Activated T-helper 1 cell treated with anti-CD3 and anti-CD28 coated beads, Interleukin-12 subunit alpha, Interleukin-12 subunit beta, Interleukin-2, Interleukin-4 antibody, amounts not matched to agents 30 ng/mL and 10 ng/mL and 1 ng/mL, durations not matched to agents 14 hours and 24 hours and 36 hours (primary cell): ENCODE measurements at regions not wholly inside any gene's neighbourhood (a gene's known extent, or its start where the extent isn't known, plus 50 kb on each side); places are given as distances from the start of the nearest gene placed in this dataset.
"Not testable (repeated sequence)": the region's sequence is repeated elsewhere in the genome, so short reads cannot be mapped to it uniquely, and the experiment has no call there.

Experiments
- DNase-seq: peaks from one replicate; pipeline ENCODE4 v3.0.0; 2021; ENCODE audit warnings: low spot score
- H3K27ac Mint-ChIP-seq: one replicate; pipeline ENCODE4 v1.8.0; 2021; ENCODE audit warnings: mild to moderate bottlenecking, mixed read lengths
- H3K27me3 Mint-ChIP-seq: one replicate; pipeline ENCODE4 v1.8.0; 2022; ENCODE audit warnings: mild to moderate bottlenecking, moderate library complexity, mixed read lengths; ENCODE audit not compliant: insufficient read depth
- H3K36me3 Mint-ChIP-seq: one replicate; pipeline ENCODE4 v1.8.0; 2021; ENCODE audit warnings: low read depth, mixed read lengths
- H3K4me1 Mint-ChIP-seq: one replicate; pipeline ENCODE4 v1.8.0; 2021; ENCODE audit warnings: low read depth, mixed read lengths
- H3K4me3 Mint-ChIP-seq: one replicate; pipeline ENCODE4 v1.8.0; 2021; ENCODE audit warnings: mild to moderate bottlenecking, moderate library complexity, mixed read lengths
- H3K9me3 Mint-ChIP-seq: one replicate; pipeline ENCODE4 v1.8.0; 2021; ENCODE audit warnings: mixed read lengths
- intact Hi-C: fragments of 100-400 bp; cut with micrococcal nuclease; formaldehyde crosslinking; loops from one replicate; pipeline ENCODE4 v1.15.1; 2024

GRCh38 chr12:90745211-90745610, 209.8 kb downstream of the CCER1 start:
- Mint-ChIP-seq H3K4me1 (no peaks in the 10 kb centered on the region), H3K4me3 (no peak overlapping the region), H3K9me3 (no peaks in the 10 kb centered on the region), H3K36me3 (no peaks in the 10 kb centered on the region), H3K27me3 (no peaks in the 10 kb centered on the region), H3K27ac (no peak overlapping the region)
- DNase-seq, result no peak
- intact Hi-C loops, result no loop called here

GRCh38 chr12:90741611-90742010, 213.4 kb downstream of the CCER1 start:
- DNase-seq, result no peak
- Mint-ChIP-seq H3K9me3 (no peaks in the 10 kb centered on the region), H3K36me3 (no peaks in the 10 kb centered on the region), H3K4me3 (no peak overlapping the region), H3K27ac (no peak overlapping the region), H3K27me3 (no peaks in the 10 kb centered on the region), H3K4me1 (no peaks in the 10 kb centered on the region)
- intact Hi-C loops, result no loop called here

DNA sequence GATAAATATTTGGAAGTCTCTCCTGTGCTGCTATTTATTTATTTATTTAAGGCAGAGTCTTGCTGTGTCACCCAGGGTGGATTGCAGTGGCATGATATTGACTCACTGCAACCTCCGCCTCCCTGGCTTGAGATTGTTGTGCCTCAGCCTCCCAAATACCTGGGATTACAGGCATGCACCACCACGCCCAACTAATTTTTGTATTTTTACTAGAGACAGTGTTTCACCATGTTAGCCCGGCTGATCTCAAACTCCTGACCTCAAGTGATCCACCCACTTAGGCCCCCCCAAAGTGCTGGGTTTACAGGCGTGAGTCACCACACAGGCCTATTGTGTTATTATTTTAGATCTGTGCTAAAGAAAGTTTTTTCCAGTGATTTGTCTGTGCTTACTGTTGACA, 225.2 kb downstream of the CCER1 start:
- no peaks in the 10 kb centered on the region for H3K4me1 Mint-ChIP-seq
- H3K36me3 Mint-ChIP-seq, result no peaks in the 10 kb centered on the region
- no peak for DNase-seq
- intact Hi-C loops, result no loop called here
- H3K27ac Mint-ChIP-seq, result no peak overlapping the region
- H3K4me3 Mint-ChIP-seq, result no peak overlapping the region
- no peaks in the 10 kb centered on the region for H3K27me3 Mint-ChIP-seq
- no peaks in the 10 kb centered on the region for H3K9me3 Mint-ChIP-seq

DNA sequence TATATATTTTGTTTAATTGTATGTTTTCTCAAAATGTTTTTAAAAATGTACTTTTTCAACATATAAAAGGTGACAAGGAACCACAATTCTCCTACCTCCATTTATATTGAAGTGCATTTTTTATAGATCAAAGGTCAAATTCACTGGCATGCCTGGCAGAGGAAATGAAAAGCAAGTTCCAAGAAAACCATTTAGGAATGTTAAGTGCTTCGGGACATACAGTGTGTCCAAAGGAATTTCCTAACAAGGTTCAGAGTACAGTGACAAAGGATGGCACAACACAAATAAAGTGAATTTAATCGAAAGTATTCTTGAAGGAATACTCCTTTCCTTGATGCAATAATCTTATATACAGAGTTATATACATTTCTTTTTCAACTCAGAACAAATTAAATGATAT, 242.3 kb downstream of the CCER1 start:
- no peak overlapping the region for H3K4me3 Mint-ChIP-seq
- intact Hi-C loops, result no loop called here
- no peaks in the 10 kb centered on the region for H3K27me3 Mint-ChIP-seq
- H3K4me1 Mint-ChIP-seq, result no peaks in the 10 kb centered on the region
- no peaks in the 10 kb centered on the region for H3K9me3 Mint-ChIP-seq
- no peak for DNase-seq
- no peak overlapping the region for H3K27ac Mint-ChIP-seq
- no peaks in the 10 kb centered on the region for H3K36me3 Mint-ChIP-seq

GRCh38 chr12:90710711-90711110, 244.3 kb downstream of the CCER1 start:
- H3K36me3 Mint-ChIP-seq, result no peaks in the 10 kb centered on the region
- DNase-seq, result no peak
- H3K27me3 Mint-ChIP-seq, result no peaks in the 10 kb centered on the region
- H3K4me1 Mint-ChIP-seq, result no peaks in the 10 kb centered on the region
- H3K9me3 Mint-ChIP-seq, result no peaks in the 10 kb centered on the region
- no peak overlapping the region for H3K4me3 Mint-ChIP-seq
- intact Hi-C loops, result no loop called here
- H3K27ac Mint-ChIP-seq, result no peak overlapping the region

GRCh38 chr12:90706036-90706435, 248.9 kb downstream of the CCER1 start:
- intact Hi-C loops, result no loop called here
- Mint-ChIP-seq H3K9me3 (no peaks in the 10 kb centered on the region), H3K4me1 (no peaks in the 10 kb centered on the region), H3K27me3 (no peaks in the 10 kb centered on the region), H3K4me3 (no peak overlapping the region), H3K27ac (no peak overlapping the region), H3K36me3 (no peaks in the 10 kb centered on the region)
- DNase-seq, result no peak

GRCh38 chr12:90695415-90695814, 259.6 kb downstream of the CCER1 start:
- H3K36me3 Mint-ChIP-seq, result no peaks in the 10 kb centered on the region
- no peak overlapping the region for H3K27ac Mint-ChIP-seq
- H3K4me3 Mint-ChIP-seq, result no peak overlapping the region
- no peaks in the 10 kb centered on the region for H3K4me1 Mint-ChIP-seq
- intact Hi-C loops, result no loop called here
- H3K9me3 Mint-ChIP-seq, result no peaks in the 10 kb centered on the region
- DNase-seq, result no peak
- no peaks in the 10 kb centered on the region for H3K27me3 Mint-ChIP-seq

DNA sequence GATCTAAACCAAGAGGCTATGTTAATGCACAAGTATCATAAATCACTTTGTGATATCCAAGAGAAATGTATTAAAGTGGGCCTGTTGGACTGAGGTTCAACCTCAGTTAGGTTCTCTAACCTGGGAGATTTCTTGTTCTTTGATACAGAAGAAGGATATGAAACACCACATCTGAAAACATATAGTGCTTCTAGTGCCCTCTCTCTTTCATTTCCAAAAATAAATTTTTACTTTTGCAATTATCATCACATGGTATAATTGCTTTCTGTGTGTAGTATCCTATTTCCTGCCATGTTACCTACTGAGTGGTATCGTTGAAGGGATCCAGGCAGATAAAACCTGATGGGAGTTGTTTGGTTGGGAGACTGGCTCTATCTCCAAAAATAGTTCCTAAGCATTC, 264.9 kb downstream of the CCER1 start:
- intact Hi-C loops, result no loop called here
- Mint-ChIP-seq H3K4me1 (no peaks in the 10 kb centered on the region), H3K9me3 (no peaks in the 10 kb centered on the region)

GRCh38 chr12:90687682-90688081, 267.3 kb downstream of the CCER1 start:
- DNase-seq, intact Hi-C loops, H3K27me3 Mint-ChIP-seq, H3K36me3 Mint-ChIP-seq, H3K27ac Mint-ChIP-seq, H3K4me3 Mint-ChIP-seq, H3K9me3 Mint-ChIP-seq, H3K4me1 Mint-ChIP-seq: not testable (repeated sequence)

More for the DNA sequence above, 264.9 kb downstream of the CCER1 start:
- DNase-seq, result no peak
- Mint-ChIP-seq H3K27ac (no peak overlapping the region), H3K36me3 (no peaks in the 10 kb centered on the region), H3K4me3 (no peak overlapping the region), H3K27me3 (no peaks in the 10 kb centered on the region)

GRCh38 chr12:90683871-90684270, 271.1 kb downstream of the CCER1 start:
- intact Hi-C loops, result no loop called here
- Mint-ChIP-seq H3K27me3 (peaks cover 2% of the 10 kb centered on the region), H3K4me3 (no peak overlapping the region), H3K36me3 (no peaks in the 10 kb centered on the region), H3K4me1 (no peaks in the 10 kb centered on the region), H3K27ac (no peak overlapping the region), H3K9me3 (no peaks in the 10 kb centered on the region)
- DNase-seq, result no peak

- Mint-ChIP-seq H3K4me1 (no peaks in the 10 kb centered on the region), H3K27ac (no peak overlapping the region), H3K4me3 (no peak overlapping the region), H3K27me3 (peaks cover 2% of the 10 kb centered on the region), H3K36me3 (no peaks in the 10 kb centered on the region), H3K9me3 (no peaks in the 10 kb centered on the region)
- intact Hi-C loops, result no loop called here
- no peak for DNase-seq
Observed at GRCh38 chr12:90682398-90682797, 272.6 kb downstream of the CCER1 start.

DNA sequence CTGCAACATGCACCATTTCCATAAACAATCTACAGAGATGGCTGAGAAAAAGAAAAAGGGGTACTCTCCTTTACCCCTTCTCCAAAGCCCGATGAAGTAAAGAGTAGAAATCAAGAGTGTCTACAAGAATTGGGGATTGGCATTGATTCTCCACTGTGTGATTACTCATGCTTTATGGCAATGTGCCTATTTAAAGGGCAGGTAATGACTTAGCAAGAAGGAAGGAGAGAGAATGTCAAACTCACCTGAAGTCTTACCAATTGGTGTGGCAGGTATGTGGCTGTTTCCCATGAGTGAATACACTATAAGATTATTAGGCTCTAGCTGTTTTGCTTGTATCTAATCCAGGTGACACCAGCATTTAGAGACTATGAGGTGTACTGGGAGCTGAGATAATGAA, 275.3 kb downstream of the CCER1 start:
- H3K4me1 Mint-ChIP-seq, result no peaks in the 10 kb centered on the region

DNA sequence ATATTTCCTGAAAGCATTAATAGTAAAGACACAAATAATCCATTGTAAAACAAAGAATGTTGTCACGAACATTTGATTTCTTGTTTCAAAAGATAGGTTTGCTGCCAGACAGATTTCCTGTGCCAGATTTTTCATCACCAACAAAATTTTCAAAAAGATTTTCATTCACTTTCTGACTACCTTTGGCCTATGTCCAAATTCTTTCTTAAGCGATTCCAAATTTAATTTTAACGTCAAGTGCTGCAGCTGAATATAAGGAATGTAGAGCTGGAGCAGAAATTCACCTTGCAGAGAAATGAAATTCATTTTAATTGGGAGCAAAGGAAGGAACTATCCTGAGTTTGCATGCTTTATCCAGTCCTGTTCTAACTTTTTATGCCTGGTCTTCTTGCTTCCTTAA, 277.4 kb downstream of the CCER1 start:
- intact Hi-C loops, result no loop called here
- DNase-seq, result no peak
- Mint-ChIP-seq H3K36me3 (no peaks in the 10 kb centered on the region), H3K4me3 (no peak overlapping the region), H3K9me3 (no peaks in the 10 kb centered on the region), H3K4me1 (no peaks in the 10 kb centered on the region), H3K27me3 (peaks cover 2% of the 10 kb centered on the region), H3K27ac (no peak overlapping the region)

More for the DNA sequence above, 275.3 kb downstream of the CCER1 start:
- H3K36me3 Mint-ChIP-seq, result no peaks in the 10 kb centered on the region
- no peak overlapping the region for H3K4me3 Mint-ChIP-seq
- intact Hi-C loops, result no loop called here
- no peak overlapping the region for H3K27ac Mint-ChIP-seq
- H3K9me3 Mint-ChIP-seq, result no peaks in the 10 kb centered on the region
- no peak for DNase-seq
- H3K27me3 Mint-ChIP-seq, result peaks cover 2% of the 10 kb centered on the region

DNA sequence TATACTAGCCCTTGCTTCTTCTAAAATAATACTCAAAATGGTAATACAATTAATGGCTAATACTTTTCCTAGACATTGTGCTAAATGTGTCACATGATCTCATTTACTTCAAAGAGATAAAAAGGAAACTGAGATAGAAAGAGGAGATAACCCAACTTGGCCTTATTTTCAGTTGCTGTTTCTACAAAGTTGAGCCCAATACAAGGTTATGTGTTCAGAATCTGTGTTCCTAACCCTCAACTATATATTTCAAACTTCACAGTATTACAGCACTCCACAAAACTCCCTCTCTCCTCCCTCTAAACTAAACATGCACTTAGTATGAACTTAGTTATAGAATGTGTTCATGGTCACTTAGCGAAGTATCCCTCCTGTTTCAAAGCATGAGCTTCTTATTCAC, 277.9 kb downstream of the CCER1 start:
- H3K27ac Mint-ChIP-seq, result no peak overlapping the region
- no peak for DNase-seq
- H3K27me3 Mint-ChIP-seq, result peaks cover 2% of the 10 kb centered on the region
- H3K9me3 Mint-ChIP-seq, result no peaks in the 10 kb centered on the region
- H3K4me3 Mint-ChIP-seq, result no peak overlapping the region
- no peaks in the 10 kb centered on the region for H3K36me3 Mint-ChIP-seq
- H3K4me1 Mint-ChIP-seq, result no peaks in the 10 kb centered on the region
- intact Hi-C loops, result no loop called here
